Neural progenitor cell (in vitro differentiated cells): ENCODE measurements at regions not wholly inside any gene's neighbourhood (a gene's known extent, or its start where the extent isn't known, plus 50 kb on each side); places are given as distances from the start of the nearest gene placed in this dataset.
"Not testable (repeated sequence)": the region's sequence is repeated elsewhere in the genome, so short reads cannot be mapped to it uniquely, and the experiment has no call there.

Experiments
- DNase-seq: peaks from one replicate; pipeline ENCODE4 v3.0.0-alpha.2; 2016; ENCODE audit warnings: low spot score
- H2AFZ ChIP-seq: fragments of 200-600 bp; sonication (generic); replicated peaks from 2 replicates; pipeline ENCODE4 v1.6.1; 2016; ENCODE audit warnings: antibody characterized with exemption
- H3F3A ChIP-seq: fragments of 200-600 bp; sonication (generic); 2 replicates; pipeline ENCODE4 v1.6.1; 2016; ENCODE audit warnings: antibody characterized with exemption, low read depth
- H3K27ac ChIP-seq: fragments of 200-600 bp; sonication (generic); 2 replicates; pipeline ENCODE4 v1.5.1; 2016; ENCODE audit warnings: mild to moderate bottlenecking
- H3K27me3 ChIP-seq: fragments of 200-600 bp; sonication (generic); 2 replicates; pipeline ENCODE4 v1.6.1; 2016; ENCODE audit warnings: mild to moderate bottlenecking, moderate library complexity
- H3K36me3 ChIP-seq: fragments of 200-600 bp; sonication (generic); 2 replicates; pipeline ENCODE4 v1.5.1; 2016
- H3K4me1 ChIP-seq: fragments of 200-600 bp; sonication (generic); 2 replicates; pipeline ENCODE4 v1.6.1; 2016; ENCODE audit warnings: mixed run types
- H3K4me2 ChIP-seq: fragments of 200-600 bp; sonication (generic); 2 replicates; pipeline ENCODE4 v1.6.1; 2016
- H3K4me3 ChIP-seq: fragments of 200-600 bp; sonication (generic); 2 replicates; pipeline ENCODE4 v1.5.1; 2016
- H3K79me2 ChIP-seq: fragments of 200-600 bp; sonication (generic); 2 replicates; pipeline ENCODE4 v1.6.1; 2016; ENCODE audit warnings: low read depth
- H3K9ac ChIP-seq: fragments of 200-600 bp; sonication (generic); 2 replicates; pipeline ENCODE4 v1.6.1; 2016
- H3K9me3 ChIP-seq: fragments of 200-600 bp; sonication (generic); 2 replicates; pipeline ENCODE4 v1.5.1; 2016; ENCODE audit warnings: low read depth
- H4K20me1 ChIP-seq: fragments of 200-600 bp; sonication (generic); 2 replicates; pipeline ENCODE4 v1.6.1; 2016; ENCODE audit warnings: low read depth
- H3K27ac Mint-ChIP-seq: 3 replicates; pipeline ENCODE4 v1.8.0; 2021; ENCODE audit warnings: mixed read lengths
- H3K27me3 Mint-ChIP-seq: 2 replicates; pipeline ENCODE4 v1.8.0; 2022; ENCODE audit warnings: low read depth, mild to moderate bottlenecking, inconsistent platforms, moderate library complexity, mixed read lengths; ENCODE audit not compliant: insufficient read depth
- H3K36me3 Mint-ChIP-seq: 3 replicates; pipeline ENCODE4 v1.8.0; 2021; ENCODE audit warnings: mixed read lengths
- H3K4me1 Mint-ChIP-seq: 3 replicates; pipeline ENCODE4 v1.8.0; 2021; ENCODE audit warnings: mixed read lengths
- H3K4me3 Mint-ChIP-seq: 3 replicates; pipeline ENCODE4 v1.8.0; 2021; ENCODE audit warnings: mild to moderate bottlenecking, moderate library complexity, mixed read lengths
- H3K9me3 Mint-ChIP-seq: 3 replicates; pipeline ENCODE4 v1.8.0; 2020; ENCODE audit warnings: mixed read lengths
- EZH2 ChIP-seq: fragments of 200-600 bp; sonication (generic); IDR thresholded peaks from 2 replicates; pipeline ENCODE4 v1.6.1; 2017; ENCODE audit warnings: antibody characterized with exemption, mild to moderate bottlenecking, moderate library complexity
- EZH2phosphoT487 ChIP-seq: fragments of 200-600 bp; sonication (generic); IDR thresholded peaks from 2 replicates; pipeline ENCODE4 v1.6.1; 2017; ENCODE audit warnings: antibody characterized with exemption
- TF ChIP-seq, protein P1 (sequence below): fragments of 200-600 bp; sonication (generic); IDR thresholded peaks from 2 replicates; pipeline ENCODE4 v1.5.1; 2017; ENCODE audit warnings: antibody characterized with exemption, mild to moderate bottlenecking

- Histone ChIP-seq H3K9me3 (no peaks in the 10 kb centered on the region), H4K20me1 (no peaks in the 10 kb centered on the region), H3K79me2 (no peaks in the 10 kb centered on the region), H3K4me3 (no peak overlapping the region), H2AFZ (no peak overlapping the region), H3K27ac (no peak overlapping the region), H3K36me3 (no peaks in the 10 kb centered on the region), H3K9ac (no peak overlapping the region), H3F3A (no peaks in the 10 kb centered on the region), H3K4me1 (no peaks in the 10 kb centered on the region), H3K4me2 (no peak overlapping the region), H3K27me3 (no peaks in the 10 kb centered on the region)
- H3K9me3 Mint-ChIP-seq, result peaks cover 36% of the 10 kb centered on the region
- no peak for TF ChIP-seq EZH2phosphoT487
- TF ChIP-seq, protein P1, sequence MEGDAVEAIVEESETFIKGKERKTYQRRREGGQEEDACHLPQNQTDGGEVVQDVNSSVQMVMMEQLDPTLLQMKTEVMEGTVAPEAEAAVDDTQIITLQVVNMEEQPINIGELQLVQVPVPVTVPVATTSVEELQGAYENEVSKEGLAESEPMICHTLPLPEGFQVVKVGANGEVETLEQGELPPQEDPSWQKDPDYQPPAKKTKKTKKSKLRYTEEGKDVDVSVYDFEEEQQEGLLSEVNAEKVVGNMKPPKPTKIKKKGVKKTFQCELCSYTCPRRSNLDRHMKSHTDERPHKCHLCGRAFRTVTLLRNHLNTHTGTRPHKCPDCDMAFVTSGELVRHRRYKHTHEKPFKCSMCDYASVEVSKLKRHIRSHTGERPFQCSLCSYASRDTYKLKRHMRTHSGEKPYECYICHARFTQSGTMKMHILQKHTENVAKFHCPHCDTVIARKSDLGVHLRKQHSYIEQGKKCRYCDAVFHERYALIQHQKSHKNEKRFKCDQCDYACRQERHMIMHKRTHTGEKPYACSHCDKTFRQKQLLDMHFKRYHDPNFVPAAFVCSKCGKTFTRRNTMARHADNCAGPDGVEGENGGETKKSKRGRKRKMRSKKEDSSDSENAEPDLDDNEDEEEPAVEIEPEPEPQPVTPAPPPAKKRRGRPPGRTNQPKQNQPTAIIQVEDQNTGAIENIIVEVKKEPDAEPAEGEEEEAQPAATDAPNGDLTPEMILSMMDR, result no peak
- TF ChIP-seq EZH2, result no peak
- H3K4me3 Mint-ChIP-seq, result no peak overlapping the region
- H3K27me3 Mint-ChIP-seq, result peaks cover 3% of the 10 kb centered on the region
- no peak overlapping the region for H3K27ac Mint-ChIP-seq
- no peaks in the 10 kb centered on the region for H3K4me1 Mint-ChIP-seq
- no peak for DNase-seq
- H3K36me3 Mint-ChIP-seq, result peaks cover 2% of the 10 kb centered on the region
These were observed 219.2 kb downstream of the TMEM121 start for GRCh38 chr14:105745433-105746123.

DNA sequence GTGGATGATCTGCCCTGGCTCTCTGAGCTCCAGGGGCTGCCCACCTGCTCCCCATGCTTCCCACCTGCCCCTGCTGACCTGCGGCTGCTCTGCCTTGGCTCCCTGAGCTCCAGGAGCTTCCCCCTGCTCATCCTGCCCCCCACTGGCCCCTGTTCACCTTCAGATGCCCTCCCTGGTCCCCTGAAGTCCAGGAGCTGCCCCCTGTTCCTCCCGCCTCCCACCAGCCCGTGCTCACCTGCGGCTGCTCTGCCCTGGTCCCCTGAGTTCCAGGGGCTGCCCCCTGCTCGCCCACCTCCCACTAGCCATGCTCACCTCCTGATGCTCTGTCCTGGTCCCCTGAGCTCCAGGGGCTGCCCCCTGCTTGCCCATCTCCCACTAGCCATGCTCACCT lies 219.7 kb downstream of the TMEM121 start:
- Histone ChIP-seq H3K4me3 (no peak overlapping the region), H3K79me2 (no peaks in the 10 kb centered on the region), H4K20me1 (no peaks in the 10 kb centered on the region), H3K27me3 (no peaks in the 10 kb centered on the region), H2AFZ (no peak overlapping the region), H3K4me1 (no peaks in the 10 kb centered on the region), H3K9ac (no peak overlapping the region), H3K4me2 (no peak overlapping the region), H3F3A (no peaks in the 10 kb centered on the region), H3K27ac (no peak overlapping the region), H3K36me3 (no peaks in the 10 kb centered on the region), H3K9me3 (no peaks in the 10 kb centered on the region)
- no peak for DNase-seq
- H3K4me1 Mint-ChIP-seq, result no peaks in the 10 kb centered on the region
- H3K27me3 Mint-ChIP-seq, result peaks cover 3% of the 10 kb centered on the region
- TF ChIP-seq EZH2phosphoT487 (no peak), EZH2 (no peak)
- TF ChIP-seq, protein P1, result no peak
- peaks cover 36% of the 10 kb centered on the region for H3K9me3 Mint-ChIP-seq
- H3K27ac Mint-ChIP-seq, result no peak overlapping the region
- peaks cover 2% of the 10 kb centered on the region for H3K36me3 Mint-ChIP-seq
- H3K4me3 Mint-ChIP-seq, result no peak overlapping the region

- H3K27me3 ChIP-seq, H3K27ac ChIP-seq, H3K36me3 Mint-ChIP-seq, H3K36me3 ChIP-seq, DNase-seq, H2AFZ ChIP-seq, H3K79me2 ChIP-seq, H3K4me3 ChIP-seq, H3K27me3 Mint-ChIP-seq, H3K9me3 ChIP-seq, H3K4me2 ChIP-seq, H3K4me3 Mint-ChIP-seq, H3F3A ChIP-seq, H3K4me1 Mint-ChIP-seq, H3K9ac ChIP-seq, H3K4me1 ChIP-seq, H4K20me1 ChIP-seq, H3K27ac Mint-ChIP-seq: not testable (repeated sequence)
- peaks cover 35% of the 10 kb centered on the region for H3K9me3 Mint-ChIP-seq
These were observed 220.6 kb downstream of the TMEM121 start for GRCh38 chr14:105746800-105747502.

GRCh38 chr14:105747503-105748203 lies 221.3 kb downstream of the TMEM121 start:
- H4K20me1 ChIP-seq, H3K4me1 ChIP-seq, H3K36me3 ChIP-seq, H3K9ac ChIP-seq, DNase-seq, H3K27me3 Mint-ChIP-seq, H3K4me2 ChIP-seq, H3K4me3 Mint-ChIP-seq, H3F3A ChIP-seq, H3K4me3 ChIP-seq, H2AFZ ChIP-seq, H3K27ac Mint-ChIP-seq, H3K9me3 ChIP-seq, H3K79me2 ChIP-seq, H3K27me3 ChIP-seq, H3K36me3 Mint-ChIP-seq, H3K27ac ChIP-seq, H3K4me1 Mint-ChIP-seq: not testable (repeated sequence)
- H3K9me3 Mint-ChIP-seq, result peaks cover 31% of the 10 kb centered on the region
